GM12865 (cell line): ENCODE measurements at regions not wholly inside any gene's neighbourhood (a gene's known extent, or its start where the extent isn't known, plus 50 kb on each side); places are given as distances from the start of the nearest gene placed in this dataset.

Experiments used
- DNase-seq: peaks from one replicate; pipeline ENCODE4 v3.0.0; 2010; ENCODE audit warnings: low read depth
- H3K4me3 ChIP-seq: 2 replicates; pipeline ENCODE4 v1.5.1; 2011; ENCODE audit warnings: mild to moderate bottlenecking, low read depth, low read length, control low read depth
- TF ChIP-seq, protein P1 (sequence below): IDR thresholded peaks from 2 replicates; pipeline ENCODE4 v1.5.1; 2011; ENCODE audit warnings: low read length, control low read depth, low read depth, inconsistent platforms; ENCODE audit not compliant: insufficient read depth; ENCODE audit errors: missing control alignments

DNA sequence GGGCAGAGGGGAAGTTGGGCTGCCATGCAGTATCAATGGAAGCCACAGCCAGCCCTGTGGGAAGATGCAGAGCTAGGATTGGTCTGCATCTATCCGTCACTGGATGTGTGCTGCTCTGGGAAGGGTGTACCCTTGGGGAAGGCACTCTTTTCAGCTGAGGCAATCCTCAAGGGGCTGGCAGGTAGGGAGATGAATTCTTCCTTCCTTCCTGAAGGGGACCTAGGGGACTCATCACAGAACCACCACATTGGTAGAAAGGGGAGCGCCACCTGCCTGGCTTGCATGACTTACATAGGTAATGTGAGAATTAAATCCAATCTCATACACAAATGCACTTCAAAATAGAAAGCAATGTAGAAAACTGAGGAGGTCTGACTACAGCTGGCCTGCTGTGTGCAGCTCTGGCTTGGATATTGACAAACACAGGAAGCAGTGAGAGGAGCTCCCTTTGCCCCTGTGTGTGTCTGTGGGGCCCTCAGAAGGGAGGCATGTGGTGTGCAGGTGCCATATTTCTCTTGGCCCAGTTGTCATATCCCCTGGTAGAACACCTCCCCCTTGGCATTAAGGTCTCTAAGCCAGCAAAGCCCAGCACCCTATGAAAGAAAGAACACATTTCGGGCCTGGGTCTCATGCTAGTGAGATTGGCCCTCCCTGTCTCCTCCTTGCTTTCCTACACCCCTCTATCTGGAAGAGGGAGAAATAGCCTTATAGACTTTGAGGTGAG is 260.3 kb upstream of the MOCS1 start:
- no peak for DNase-seq
- H3K4me3 ChIP-seq, result no peak overlapping the region
- TF ChIP-seq, protein P1, sequence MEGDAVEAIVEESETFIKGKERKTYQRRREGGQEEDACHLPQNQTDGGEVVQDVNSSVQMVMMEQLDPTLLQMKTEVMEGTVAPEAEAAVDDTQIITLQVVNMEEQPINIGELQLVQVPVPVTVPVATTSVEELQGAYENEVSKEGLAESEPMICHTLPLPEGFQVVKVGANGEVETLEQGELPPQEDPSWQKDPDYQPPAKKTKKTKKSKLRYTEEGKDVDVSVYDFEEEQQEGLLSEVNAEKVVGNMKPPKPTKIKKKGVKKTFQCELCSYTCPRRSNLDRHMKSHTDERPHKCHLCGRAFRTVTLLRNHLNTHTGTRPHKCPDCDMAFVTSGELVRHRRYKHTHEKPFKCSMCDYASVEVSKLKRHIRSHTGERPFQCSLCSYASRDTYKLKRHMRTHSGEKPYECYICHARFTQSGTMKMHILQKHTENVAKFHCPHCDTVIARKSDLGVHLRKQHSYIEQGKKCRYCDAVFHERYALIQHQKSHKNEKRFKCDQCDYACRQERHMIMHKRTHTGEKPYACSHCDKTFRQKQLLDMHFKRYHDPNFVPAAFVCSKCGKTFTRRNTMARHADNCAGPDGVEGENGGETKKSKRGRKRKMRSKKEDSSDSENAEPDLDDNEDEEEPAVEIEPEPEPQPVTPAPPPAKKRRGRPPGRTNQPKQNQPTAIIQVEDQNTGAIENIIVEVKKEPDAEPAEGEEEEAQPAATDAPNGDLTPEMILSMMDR, result no peak

GRCh38 chr6:40192516-40192915 is 258.3 kb upstream of the MOCS1 start:
- no peak overlapping the region for H3K4me3 ChIP-seq

GRCh38 chr6:40188931-40189330 is 254.7 kb upstream of the MOCS1 start:
- H3K4me3 ChIP-seq, result no peak overlapping the region
- TF ChIP-seq, protein P1, result no peak

More at GRCh38 chr6:40192516-40192915, 258.3 kb upstream of the MOCS1 start:
- DNase-seq, result no peak
- TF ChIP-seq, protein P1, result no peak

GRCh38 chr6:40187535-40188144 is 253.4 kb upstream of the MOCS1 start:
- DNase-seq, result no peak
- no peak overlapping the region for H3K4me3 ChIP-seq
- TF ChIP-seq, protein P1, result no peak

More at GRCh38 chr6:40188931-40189330, 254.7 kb upstream of the MOCS1 start:
- DNase-seq, result no peak

- TF ChIP-seq, protein P1, result no peak
- DNase-seq, result no peak
- no peak overlapping the region for H3K4me3 ChIP-seq
These were observed 251.2 kb upstream of the MOCS1 start for GRCh38 chr6:40185486-40185885.

GRCh38 chr6:40183902-40184301 is 249.6 kb upstream of the MOCS1 start:
- no peak overlapping the region for H3K4me3 ChIP-seq
- no peak for DNase-seq
- TF ChIP-seq, protein P1, result no peak
